Tibial nerve (tissue), 4 donors: ENCODE measurements at regions not wholly inside any gene's neighbourhood (a gene's known extent, or its start where the extent isn't known, plus 50 kb on each side); places are given as distances from the start of the nearest gene placed in this dataset.

Experiments used
- DNase-seq, 2 donors: peaks; one replicate each; pipeline ENCODE4 v3.0.0-alpha.2; 2019; ENCODE audit warnings: low spot score in 2 of 2
- H3K27ac ChIP-seq, 4 donors: fragments of 200-600 bp; sonication (generic) in 3 of 4; one replicate each; pipeline ENCODE4 v1.5.1; 2017 to 2019; ENCODE audit warnings: mild to moderate bottlenecking in 1 of 4
- H3K27me3 ChIP-seq, 2 donors: fragments of 200-600 bp; sonication (generic) in 1 of 2; one replicate each; pipeline versions ENCODE4 v1.5.1 to v1.6.0; 2017 to 2019
- H3K36me3 ChIP-seq, 3 donors: fragments of 200-600 bp; sonication (generic); one replicate each; pipeline ENCODE4 v1.5.1; 2018 to 2019
- H3K4me1 ChIP-seq, 4 donors: fragments of 200-600 bp; sonication (generic) in 3 of 4; one replicate each; pipeline ENCODE4 v1.5.1; 2017 to 2019
- H3K4me3 ChIP-seq, 4 donors: fragments of 200-600 bp; sonication (generic) in 3 of 4; one replicate each; pipeline ENCODE4 v1.5.1; 2017 to 2019; ENCODE audit warnings: mild to moderate bottlenecking in 1 of 4, moderate library complexity in 1 of 4
- H3K9me3 ChIP-seq, 4 donors: fragments of 200-600 bp; sonication (generic) in 3 of 4; one replicate each; pipeline ENCODE4 v1.5.1; 2017 to 2019
- CTCF ChIP-seq, 5 experiments: fragments of 200-600 bp in 3 of 5; fragments of 450-650 bp in 2 of 5; sonication (generic) in 3 of 5; IDR thresholded peaks; one replicate each; pipeline ENCODE4 v1.5.1; 2016 to 2019; ENCODE audit warnings: antibody characterized with exemption in 5 of 5, mild to moderate bottlenecking in 3 of 5, moderate library complexity in 2 of 5
- EP300 ChIP-seq, 2 donors: sonication (generic); formaldehyde crosslinking; IDR thresholded peaks; one replicate each; pipeline ENCODE4 v1.6.1; 2017; ENCODE audit warnings: antibody characterized with exemption in 2 of 2, mild to moderate bottlenecking in 1 of 2
- POLR2A ChIP-seq, 2 donors: fragments of 450-650 bp; IDR thresholded peaks; one replicate each; pipeline ENCODE4 v1.6.1; 2017; ENCODE audit warnings: antibody characterized with exemption in 2 of 2, mild to moderate bottlenecking in 2 of 2, moderate library complexity in 2 of 2
- WGBS, 2 donors: methylation state at CpG; one replicate each; pipeline ENCODE4 v1.1.5; 2018; 5-methylcytosine and 5-hydroxymethylcytosine counted together

DNA sequence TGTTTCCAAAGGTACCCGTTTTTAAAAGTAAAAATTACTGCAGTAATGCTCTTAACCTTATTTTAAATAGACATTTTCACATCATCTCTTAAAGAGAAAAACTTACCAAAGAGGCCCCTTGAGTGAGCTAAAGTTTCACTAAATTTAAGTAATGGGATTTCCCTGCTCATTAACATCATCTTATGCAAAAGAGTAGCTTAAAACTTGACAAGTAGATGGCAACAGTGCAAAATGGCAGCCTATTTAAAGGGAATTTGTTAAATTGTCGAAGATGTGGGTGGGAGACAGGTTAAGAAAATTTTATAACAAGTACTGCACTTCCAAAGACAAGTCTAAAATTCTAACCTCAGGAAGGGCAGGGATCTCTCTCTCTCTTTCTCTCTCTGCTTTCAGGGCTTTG lies 271.7 kb upstream of the LDB2 start:
- 58 to 63% methylated on average over 2 of the region's 2 CpGs for WGBS, 2 donors
- H3K27me3 ChIP-seq = no peaks in the 10 kb centered on the region
- H3K4me3 ChIP-seq = no peak overlapping the region
- peaks cover 0 to 28% (median 2%) of the 10 kb centered on the region in 4 donors for H3K4me1 ChIP-seq
- no peaks in the 10 kb centered on the region for H3K9me3 ChIP-seq
- TF ChIP-seq CTCF (IDR thresholded peaks at IDR 0.05) (no peak), POLR2A (IDR thresholded peaks at IDR 0.05) (no peak), EP300 (IDR thresholded peaks at IDR 0.05) (no peak)
- no peaks in the 10 kb centered on the region for H3K36me3 ChIP-seq
- no peak overlapping the region for H3K27ac ChIP-seq
- no peak for DNase-seq

DNA sequence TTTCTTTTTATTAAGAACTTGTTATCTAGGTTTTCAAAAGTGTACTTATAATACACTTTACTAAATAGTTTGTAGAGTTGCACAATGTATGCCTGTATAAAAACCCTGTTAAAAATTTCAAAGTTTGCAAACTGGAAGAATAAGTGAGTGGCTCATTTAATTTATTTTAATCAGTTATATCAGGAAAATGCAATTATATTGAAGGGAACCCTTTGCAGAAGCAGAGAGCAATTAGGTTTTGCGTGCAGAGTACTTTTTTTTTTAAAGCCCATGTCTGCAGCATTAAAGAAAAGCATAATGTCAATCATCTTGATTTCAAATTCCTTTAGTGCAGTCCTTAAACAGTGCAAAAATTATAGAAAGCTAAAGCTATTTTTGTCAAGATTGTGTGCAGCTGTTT lies 271.3 kb upstream of the LDB2 start:
- 70 to 84% methylated on average over 1 of the region's 1 CpG for WGBS, 2 donors
- TF ChIP-seq EP300 (IDR thresholded peaks at IDR 0.05) (no peak), POLR2A (IDR thresholded peaks at IDR 0.05) (no peak), CTCF (IDR thresholded peaks at IDR 0.05) (no peak)
- Histone ChIP-seq H3K36me3 (no peaks in the 10 kb centered on the region), H3K9me3 (no peaks in the 10 kb centered on the region), H3K27ac (no peak overlapping the region), H3K4me1 (peaks cover 0 to 28% (median 2%) of the 10 kb centered on the region in 4 donors), H3K27me3 (no peaks in the 10 kb centered on the region), H3K4me3 (no peak overlapping the region)
- no peak for DNase-seq

DNA sequence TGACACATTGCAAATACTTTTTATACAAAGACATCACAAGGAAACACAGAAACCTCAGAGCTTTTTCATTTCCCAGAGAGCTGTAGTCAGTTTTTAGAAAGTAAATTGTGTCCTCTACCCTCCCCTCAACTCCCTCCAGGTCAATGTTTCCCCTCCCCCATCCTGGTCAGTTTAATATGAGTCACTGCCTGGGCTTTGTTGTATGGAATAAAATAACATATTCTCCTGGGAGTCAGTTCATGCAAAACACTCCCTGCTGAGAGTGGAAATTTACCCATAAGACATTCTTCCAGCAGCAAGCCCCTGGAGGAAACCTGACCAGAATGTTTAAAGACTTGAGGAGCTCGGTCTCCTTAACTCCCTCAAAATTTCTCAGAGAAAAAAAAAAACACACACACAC lies 270.1 kb upstream of the LDB2 start:
- Histone ChIP-seq H3K4me3 (no peak overlapping the region), H3K4me1 (peaks cover 0 to 28% (median 2%) of the 10 kb centered on the region in 4 donors), H3K27ac (no peak overlapping the region), H3K9me3 (no peaks in the 10 kb centered on the region), H3K36me3 (no peaks in the 10 kb centered on the region), H3K27me3 (no peaks in the 10 kb centered on the region)
- no peak for DNase-seq
- TF ChIP-seq POLR2A (IDR thresholded peaks at IDR 0.05) (no peak), EP300 (IDR thresholded peaks at IDR 0.05) (no peak), CTCF (IDR thresholded peaks at IDR 0.05) (no peak)
- WGBS, 2 donors = 45 to 68% methylated on average over 1 of the region's 1 CpG

GRCh38 chr4:17166954-17167353 lies 268.5 kb upstream of the LDB2 start:
- H3K27me3 ChIP-seq = no peaks in the 10 kb centered on the region
- H3K4me3 ChIP-seq = no peak overlapping the region
- H3K9me3 ChIP-seq = peaks cover 0 to 5% (median 0%) of the 10 kb centered on the region in 4 donors
- DNase-seq = no peak
- peak overlapping the region in 1 of 4 donors; percentile 33 for H3K27ac ChIP-seq
- peaks cover 0 to 28% (median 2%) of the 10 kb centered on the region in 4 donors for H3K4me1 ChIP-seq
- WGBS, 2 donors = 41 to 44% methylated on average over 5 of the region's 5 CpGs
- no peaks in the 10 kb centered on the region for H3K36me3 ChIP-seq
- TF ChIP-seq POLR2A (IDR thresholded peaks at IDR 0.05) = no peak
- TF ChIP-seq EP300 (IDR thresholded peaks at IDR 0.05) = peak in 1 of 2 donors; percentile 34

DNA sequence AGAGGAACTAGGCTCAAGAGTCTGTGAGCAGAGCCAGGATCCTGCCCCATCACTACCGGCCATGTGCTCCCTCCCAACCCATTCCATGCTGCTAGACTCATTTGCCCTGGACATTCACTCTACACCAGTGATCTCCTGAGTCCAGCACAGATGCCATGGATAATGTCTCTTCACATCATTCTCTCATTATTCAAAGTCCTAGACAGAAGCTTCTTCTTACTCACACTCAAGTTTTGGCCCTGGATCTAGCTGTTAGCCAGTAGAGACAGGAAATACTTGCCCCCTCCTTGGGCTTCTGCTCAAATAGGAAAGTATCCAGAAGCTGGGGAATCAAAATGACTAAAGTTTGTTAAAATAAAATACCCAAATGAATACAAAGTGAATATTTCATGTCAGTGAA lies 266.8 kb upstream of the LDB2 start:
- H3K27me3 ChIP-seq = no peaks in the 10 kb centered on the region
- H3K4me3 ChIP-seq = no peak overlapping the region
- no peak for TF ChIP-seq POLR2A (IDR thresholded peaks at IDR 0.05)
- no peak for TF ChIP-seq CTCF (IDR thresholded peaks at IDR 0.05)
- no peak for TF ChIP-seq EP300 (IDR thresholded peaks at IDR 0.05)
- no peaks in the 10 kb centered on the region for H3K36me3 ChIP-seq
- no peak for DNase-seq
- H3K9me3 ChIP-seq = peaks cover 0 to 14% (median 0%) of the 10 kb centered on the region in 4 donors
- 80 to 93% methylated on average over 1 of the region's 1 CpG for WGBS, 2 donors
- H3K4me1 ChIP-seq = peaks cover 0 to 28% (median 2%) of the 10 kb centered on the region in 4 donors
- no peak overlapping the region for H3K27ac ChIP-seq

DNA sequence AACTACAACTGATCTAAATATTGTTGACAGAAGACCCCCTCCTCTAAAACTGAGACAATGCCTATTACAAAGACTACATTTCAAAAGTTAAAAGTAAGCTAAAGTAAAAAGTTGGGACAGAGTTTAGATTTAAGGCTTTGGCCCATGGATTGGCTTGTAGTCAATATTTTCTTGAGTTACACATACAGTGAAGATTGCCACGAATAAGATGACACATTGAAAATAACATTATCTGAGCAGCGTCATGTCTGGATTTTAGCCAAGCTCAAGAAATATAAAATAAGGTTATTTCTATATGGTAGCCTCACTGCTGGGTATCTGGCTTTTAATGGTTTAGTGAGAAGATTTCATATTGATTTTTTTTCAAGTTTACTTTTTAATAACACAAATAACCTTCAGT lies 266.2 kb upstream of the LDB2 start:
- 75 to 78% methylated on average over 2 of the region's 2 CpGs for WGBS, 2 donors
- H3K4me1 ChIP-seq = peaks cover 0 to 28% (median 2%) of the 10 kb centered on the region in 4 donors
- no peak overlapping the region for H3K4me3 ChIP-seq
- H3K27ac ChIP-seq = no peak overlapping the region
- TF ChIP-seq EP300 (IDR thresholded peaks at IDR 0.05) (no peak), POLR2A (IDR thresholded peaks at IDR 0.05) (no peak), CTCF (IDR thresholded peaks at IDR 0.05) (no peak)
- DNase-seq = no peak
- no peaks in the 10 kb centered on the region for H3K27me3 ChIP-seq
- no peaks in the 10 kb centered on the region for H3K36me3 ChIP-seq
- peaks cover 0 to 14% (median 0%) of the 10 kb centered on the region in 4 donors for H3K9me3 ChIP-seq
